T1000 (cell line): ENCODE measurements at regions not wholly inside any gene's neighbourhood (a gene's known extent, or its start where the extent isn't known, plus 50 kb on each side); places are given as distances from the start of the nearest gene placed in this dataset.

Experiments
- DNase-seq: peaks from one replicate; lab custom pipeline; 2025; ENCODE audit warnings: mixed read lengths; lab: John Stamatoyannopoulos, UW

DNA sequence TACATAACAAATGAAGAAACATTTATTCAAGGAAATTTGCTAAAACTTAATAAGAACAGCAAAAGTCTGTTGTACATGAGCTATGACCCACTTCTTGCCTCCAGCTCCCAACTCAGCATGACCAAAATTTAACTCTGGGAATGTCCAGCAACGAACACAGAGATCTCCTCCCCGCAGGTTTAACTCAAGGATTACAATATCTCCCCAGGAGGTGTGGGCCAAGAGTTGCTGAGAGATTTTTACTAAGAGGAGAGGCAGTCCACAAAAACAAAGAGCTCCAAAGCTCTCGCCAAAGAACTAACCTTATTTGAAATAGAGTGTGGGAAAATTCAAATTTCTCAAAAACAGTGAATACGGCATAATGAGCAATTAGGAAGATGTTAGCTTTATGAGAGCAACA is 318.5 kb downstream of the GRB14 start:
- DNase-seq: no peak

DNA sequence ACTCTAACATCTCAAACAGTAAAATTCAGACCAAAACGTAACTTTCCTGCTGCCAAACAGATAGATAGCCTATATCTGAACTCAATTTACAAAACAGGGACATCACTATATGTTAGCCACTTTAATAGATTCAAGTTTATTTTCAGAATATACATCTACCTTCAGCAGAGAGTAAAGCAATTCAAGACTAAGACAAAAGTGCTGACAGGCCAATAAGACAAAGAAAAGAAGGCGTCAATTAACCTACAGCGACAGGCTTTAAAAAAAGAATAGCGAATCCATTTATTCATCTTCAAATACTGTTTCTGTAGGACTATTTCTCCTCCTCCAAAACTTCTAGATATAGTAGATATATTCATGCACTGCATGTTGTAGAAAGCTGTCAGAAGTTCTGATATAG is 333.0 kb downstream of the GRB14 start:
- no peak for DNase-seq

DNA sequence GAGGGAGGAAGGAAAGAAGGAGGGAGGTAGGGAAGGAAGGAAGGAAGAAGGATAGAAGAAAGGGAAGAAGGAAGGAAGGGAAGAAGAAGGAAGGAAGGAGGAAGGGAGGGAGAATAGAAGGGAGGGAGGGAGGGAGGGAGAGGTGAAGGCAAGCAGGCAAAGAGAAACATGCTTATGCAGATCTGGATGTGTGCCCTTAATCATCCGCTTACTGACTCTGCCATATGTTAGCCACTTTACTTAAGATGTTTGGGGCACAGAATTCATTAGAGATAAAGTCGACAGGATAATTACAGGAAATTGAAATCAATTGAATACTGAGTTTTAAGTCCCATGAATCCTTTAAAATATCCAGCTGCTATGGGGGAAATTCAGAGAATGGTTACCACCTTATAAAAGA is 334.2 kb downstream of the GRB14 start:
- no peak for DNase-seq

DNA sequence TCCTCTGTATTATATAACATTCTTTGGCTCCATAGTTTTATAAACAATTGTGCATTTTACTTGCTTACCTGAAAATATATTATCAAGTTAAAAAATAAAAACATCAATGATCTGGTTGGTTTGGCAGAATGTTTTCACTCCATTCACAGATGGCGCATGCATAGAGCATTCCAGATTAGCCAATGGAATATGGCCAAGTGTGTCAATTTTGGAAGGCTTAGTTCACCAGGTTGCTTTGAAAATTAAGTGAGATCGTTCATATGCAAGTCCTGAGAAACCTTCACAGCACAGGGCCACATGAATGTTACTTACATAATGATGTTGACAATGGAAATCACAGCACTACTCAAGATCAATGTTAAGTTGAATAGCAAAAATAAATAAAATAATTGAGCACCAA is 335.7 kb downstream of the GRB14 start:
- DNase-seq: no peak

DNA sequence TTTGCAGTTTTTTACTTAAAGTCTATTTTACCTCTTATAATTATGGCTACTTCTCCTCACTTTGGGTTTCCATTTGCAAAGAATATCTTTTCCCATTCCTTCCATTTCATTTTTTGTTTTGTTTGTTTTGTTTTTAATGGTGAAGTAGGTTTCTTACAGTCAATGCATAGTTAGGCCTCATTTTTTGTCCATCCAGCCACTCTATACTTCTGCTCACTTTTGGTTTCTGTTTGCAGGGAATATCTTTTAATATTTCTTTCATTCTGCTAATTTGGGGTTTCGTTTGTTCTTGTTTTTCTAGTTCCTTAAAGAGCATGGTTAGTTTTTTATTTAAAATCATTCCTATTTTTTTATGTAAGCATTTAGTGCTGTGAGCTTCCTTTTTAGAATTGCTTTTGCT is 339.4 kb downstream of the GRB14 start:
- no peak for DNase-seq

DNA sequence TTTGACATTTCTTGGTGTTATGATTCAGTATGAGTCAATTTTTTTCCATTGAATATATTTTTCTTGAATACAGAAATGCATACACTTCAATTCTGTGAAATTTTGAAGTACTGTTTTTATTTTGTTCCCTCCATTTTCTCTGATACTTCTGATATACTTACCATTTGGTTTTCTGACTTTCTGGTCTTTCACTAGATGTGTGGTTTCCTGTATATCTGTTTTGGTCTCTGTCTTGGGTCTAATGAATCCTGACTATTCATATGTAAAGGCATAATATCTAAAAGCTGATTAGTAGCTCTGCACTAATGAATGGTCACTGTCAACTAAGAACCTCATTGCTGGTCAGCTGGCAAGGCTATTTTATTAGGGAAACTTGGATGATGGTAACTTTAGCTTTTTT is 345.6 kb downstream of the GRB14 start:
- no peak for DNase-seq

DNA sequence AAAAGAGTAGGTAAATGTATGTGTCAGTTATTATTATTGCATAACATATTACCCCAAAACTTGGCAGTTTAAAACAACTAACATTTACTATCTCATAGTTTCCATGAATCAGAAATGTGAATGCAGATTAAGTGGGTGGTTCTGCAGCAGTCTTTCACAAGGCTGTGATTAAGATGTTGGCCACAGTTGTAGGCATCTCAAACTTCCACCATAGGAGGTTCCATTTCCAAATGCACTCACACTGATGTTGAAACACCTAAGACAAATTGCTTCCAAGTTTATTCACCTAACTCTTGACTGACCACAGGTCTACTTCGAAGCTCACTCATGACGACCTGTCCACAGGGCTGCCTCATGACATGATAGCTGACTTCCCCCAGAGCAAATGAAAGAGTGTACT is 360.8 kb downstream of the GRB14 start:
- DNase-seq: no peak

DNA sequence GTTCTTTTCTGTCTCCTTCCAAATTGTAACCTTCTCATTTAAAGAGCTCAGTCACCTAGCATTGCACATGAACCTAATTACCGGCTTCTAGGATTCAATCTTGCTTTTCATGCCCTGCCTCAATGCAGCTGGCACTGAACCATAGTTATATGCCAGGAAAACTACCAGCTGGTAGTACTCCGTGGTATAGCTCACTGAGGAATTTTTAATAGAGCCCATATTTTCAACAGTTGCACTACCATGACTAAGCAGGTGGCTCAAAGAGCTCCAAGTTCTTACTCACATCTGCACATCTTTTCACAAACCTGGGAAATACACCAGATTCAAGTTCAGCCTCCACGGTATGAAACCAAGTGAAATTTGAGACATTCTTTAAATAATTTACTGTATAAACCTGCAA is 363.5 kb downstream of the GRB14 start:
- no peak for DNase-seq

DNA sequence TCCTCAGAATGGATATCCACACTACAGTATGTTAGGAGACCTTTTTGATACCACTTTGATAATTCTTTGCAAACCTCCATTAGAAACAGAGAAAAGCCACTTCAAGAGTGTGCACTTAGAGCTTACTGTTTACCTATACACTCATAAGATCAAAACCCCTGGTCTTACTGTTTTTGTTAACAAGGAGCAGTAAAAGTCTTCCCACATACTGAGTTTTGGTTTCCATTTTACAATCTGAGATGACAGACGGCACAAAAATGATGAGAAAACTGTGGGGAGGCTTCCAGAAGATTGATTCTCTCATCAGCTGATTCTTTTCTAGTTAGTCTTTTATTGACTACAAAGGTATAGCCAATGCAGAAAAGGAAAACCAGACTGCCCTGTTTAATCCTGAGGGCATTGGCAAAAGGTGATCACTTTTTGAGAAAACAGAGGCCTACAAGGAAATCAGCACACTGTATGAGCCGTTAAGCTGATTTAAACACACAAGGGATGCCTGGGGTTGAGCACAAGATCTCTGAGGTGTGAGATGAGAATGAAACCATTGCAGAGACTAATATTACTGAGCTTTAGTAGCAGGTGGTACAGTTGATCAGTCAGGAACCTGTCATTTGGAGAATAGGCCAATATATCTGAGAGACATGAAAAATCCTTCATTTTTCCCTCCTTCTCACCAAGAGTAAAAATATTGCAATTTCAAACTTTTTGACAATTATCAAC is 368.6 kb downstream of the GRB14 start:
- no peak for DNase-seq

DNA sequence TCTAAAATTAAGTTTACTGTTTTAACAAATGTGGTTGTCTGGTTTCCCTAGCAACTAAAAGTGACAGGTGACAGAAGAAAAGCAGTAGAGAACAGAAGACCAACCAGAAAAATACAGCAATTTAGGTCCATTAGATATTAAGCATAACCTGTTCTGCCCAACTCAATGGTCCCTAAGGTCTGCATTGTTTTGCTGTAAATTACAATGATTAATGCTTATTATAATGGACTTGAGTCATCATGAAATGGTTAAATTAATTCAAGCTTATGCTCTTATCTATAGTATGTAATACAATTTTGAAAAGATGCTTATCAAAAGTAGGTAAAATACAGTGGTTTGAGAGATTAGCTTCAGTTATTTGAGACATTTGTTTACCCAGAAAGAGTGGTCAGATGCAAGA is 378.0 kb downstream of the GRB14 start:
- no peak for DNase-seq

DNA sequence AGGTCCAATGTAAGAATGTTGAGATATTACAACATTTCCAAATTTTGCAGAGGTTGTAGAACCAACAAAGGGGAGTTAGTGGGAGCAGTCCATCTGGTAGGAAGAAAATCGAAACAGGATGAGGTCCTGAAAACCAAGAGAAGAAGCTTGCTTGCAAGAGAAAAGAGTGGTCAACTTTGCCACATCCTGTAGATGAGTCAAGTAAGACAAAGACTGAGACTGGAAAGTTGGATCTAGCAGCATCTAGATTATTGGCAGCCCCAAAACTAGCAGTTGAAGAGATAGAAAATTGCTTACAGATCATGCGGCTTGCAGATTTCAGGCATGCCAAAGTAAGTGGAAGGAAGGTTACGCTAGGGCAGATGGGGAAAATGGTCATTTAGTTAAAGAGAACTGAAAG is 378.9 kb downstream of the GRB14 start:
- DNase-seq: no peak

DNA sequence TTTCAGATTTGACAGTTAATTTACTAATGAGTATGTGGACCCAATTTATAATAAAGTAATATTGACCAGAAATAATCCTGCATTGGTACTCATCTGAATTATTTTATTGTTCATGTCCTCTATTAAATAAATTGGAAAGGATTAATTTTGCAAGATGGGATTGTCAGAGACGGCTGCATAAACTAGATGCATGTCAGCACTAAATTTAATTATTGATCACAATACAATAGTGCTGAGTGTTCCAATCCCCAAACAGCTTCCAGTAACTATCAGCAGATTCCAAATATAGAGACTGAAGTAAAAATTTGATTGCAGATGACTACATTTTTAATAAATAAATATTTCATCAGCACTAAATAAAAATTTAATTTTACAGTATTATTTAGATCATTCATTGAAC is 387.2 kb downstream of the GRB14 start:
- no peak for DNase-seq

DNA sequence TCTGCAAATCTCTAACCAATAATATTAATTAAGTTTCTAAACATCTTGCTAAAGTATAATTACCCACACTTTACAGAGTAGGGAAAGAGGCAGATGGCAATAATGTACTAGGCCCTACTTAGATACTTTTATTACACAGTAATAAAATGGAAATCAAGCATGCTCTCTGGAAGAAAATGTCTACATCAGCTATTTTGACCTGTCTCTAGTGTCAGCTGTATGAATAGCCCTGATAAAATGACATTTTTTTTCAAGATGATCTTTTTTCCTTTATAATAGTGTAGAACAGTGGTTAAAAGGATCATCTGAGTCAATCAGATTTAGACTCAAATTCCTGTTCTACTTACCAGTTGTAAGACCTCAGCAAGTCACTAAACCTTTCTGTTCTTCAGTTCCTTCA is 397.3 kb downstream of the GRB14 start:
- no peak for DNase-seq

DNA sequence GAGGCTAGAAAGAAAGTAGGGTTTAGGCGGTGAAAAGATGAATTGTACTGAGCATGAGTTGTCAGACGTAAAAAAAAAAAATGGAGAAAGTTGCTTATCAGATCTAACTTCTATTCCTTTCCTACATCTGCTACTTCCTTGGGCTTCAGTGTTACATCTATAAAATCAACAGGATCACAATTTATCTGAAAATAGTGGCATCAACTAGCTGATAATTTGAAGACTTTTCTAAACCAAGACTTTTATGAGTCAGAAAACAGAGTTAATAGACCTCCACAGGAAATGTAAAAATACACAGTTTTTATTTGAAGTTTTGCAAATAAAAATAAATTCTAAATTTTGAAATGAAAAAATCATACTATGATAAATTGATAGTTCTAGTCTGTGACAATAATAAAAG is 399.8 kb downstream of the GRB14 start:
- DNase-seq: no peak

DNA sequence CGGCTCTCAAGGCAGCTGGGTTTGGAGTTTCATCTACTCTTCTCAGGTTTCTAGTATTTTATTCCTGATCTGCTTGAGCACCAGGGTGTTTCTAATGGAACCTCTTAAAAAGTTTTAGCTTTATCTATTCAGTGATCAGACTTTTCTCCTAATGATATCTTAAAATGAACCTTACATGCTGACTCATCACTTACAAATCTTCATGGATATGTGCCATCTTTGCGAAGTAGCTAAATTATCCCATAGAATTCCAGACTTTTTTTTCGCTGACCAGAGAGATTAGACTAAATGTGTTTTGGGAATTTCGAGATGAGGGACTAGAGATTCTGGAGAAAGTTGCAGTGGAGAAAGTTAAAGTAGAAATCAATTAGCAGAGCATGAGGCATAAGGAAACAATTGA is 401.0 kb downstream of the GRB14 start:
- DNase-seq: no peak

DNA sequence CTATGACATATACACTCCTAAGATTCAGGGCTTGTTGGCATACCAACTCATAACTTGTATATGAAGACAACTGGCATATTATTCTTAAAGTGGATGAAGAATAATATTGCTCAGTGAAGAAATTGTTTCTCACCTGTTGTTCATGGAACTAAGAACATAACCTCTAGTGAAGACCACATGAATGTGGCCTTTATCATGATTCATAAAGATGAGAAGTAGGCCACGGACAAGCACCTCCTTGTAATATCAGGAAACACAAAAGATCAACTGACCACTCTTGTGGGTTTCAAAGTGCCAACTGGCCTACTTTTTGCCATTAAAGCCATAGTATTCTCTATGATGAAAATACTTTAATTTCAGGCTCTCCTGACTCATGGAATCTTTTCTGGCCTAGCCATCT is 407.4 kb downstream of the GRB14 start:
- no peak for DNase-seq

DNA sequence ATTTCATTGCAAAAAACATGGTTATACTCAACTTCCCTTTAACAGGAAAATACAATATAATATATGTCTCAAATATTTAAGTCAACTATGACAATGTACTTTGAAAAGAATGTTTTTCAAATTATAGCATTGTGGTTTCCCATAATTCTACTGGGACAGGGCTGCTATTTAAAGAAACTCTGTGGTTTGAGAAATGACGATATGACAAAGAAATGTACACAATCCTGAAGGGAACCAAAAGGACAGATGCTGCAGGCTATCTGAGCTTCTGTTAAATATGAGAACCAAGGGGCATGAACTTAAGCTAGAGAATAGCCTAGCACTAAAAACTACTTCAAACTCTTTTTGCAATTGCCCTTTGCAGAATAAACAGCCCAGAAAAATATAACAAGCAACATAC is 415.9 kb downstream of the GRB14 start:
- no peak for DNase-seq

DNA sequence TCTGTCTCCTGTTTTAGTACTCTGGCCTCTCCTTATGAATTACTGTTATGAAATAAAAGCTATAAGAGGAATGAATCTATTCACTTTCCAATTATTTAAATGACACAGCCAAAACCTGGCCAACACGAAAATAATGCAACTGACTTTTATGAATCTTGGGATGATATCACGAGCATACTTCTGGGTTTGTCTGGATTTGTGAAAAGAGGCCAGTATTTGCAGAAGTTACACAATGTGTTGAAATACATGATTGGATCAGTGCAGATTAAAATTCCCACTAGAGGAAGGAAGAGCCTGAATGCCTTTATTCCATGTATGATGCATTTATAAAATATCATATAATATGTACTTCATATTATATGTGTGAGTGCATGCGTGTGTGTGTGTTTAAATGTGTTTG is 418.2 kb downstream of the GRB14 start:
- DNase-seq: no peak

DNA sequence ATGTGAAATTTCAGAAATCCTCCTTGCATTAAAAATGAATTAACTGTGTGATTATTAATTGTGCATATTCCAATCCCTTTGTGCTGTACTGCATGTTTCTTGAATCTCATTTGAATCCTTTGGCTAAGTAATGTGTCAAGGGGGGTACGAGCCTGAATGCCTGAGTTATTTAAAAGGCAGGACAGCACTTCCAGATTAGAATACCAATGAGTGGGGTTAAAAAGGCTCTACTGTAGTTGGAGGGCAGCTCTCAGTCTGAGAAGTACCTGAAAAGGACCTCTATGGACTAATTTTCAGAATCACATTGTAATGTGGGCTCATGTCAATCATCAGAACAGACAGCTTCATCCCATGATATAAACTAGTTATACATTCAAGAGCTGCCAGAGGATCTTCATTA is 423.0 kb downstream of the GRB14 start:
- DNase-seq: no peak

DNA sequence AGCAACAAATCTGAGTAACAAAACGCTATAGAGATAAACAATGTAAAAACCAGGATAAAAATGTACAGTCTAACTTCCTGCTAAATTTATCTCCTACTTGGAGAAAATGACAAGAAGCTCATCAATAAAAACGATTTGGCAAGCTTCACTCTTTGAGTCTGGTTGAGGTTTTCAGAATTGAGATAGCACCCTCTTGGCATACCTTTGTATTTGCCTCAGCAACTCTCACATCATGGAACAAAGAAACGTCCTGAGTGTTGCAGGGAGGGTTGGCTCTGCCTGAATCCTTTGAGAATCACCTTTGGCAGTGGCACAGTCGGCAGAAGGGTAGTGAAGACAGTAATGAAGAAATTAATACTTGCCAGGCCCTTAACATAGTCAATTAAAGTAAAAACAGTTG is 430.6 kb downstream of the GRB14 start:
- no peak for DNase-seq

DNA sequence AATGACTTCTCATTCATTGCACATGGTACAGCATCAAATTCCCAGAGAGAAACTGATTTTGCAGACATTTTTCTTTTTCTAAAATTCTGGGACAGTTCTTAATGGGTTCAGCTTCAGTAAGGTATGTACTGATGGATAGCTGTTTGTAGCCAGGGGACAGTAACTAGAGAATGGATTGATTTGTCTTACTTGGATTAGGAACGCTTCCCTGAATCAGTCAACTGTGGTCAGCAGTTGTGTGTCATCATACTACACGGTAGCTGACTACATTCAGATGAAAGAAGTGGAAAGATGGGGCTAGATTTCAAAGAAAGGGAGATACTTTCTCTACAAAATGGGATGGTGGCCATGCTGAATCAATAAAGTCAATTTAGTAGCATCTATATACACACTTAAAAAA is 431.4 kb downstream of the GRB14 start:
- DNase-seq: no peak

DNA sequence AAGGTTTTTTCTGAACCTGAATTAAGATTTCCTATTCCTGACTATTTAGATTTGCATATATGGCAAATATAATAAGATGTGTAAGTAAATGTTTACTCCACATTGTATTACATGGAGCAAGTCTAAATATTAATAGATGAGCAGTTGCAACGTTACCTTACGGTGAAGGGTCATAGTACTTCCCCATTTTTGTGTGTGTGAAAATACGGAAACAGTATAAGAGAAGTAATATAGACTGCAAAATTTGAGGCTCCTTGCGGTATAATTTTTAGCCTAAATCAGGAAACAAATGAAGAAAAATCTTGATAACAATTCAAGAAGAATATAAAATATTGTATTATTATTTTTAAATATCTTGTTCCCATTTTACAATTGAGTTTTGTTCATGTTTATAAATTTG is 434.2 kb downstream of the GRB14 start:
- no peak for DNase-seq

DNA sequence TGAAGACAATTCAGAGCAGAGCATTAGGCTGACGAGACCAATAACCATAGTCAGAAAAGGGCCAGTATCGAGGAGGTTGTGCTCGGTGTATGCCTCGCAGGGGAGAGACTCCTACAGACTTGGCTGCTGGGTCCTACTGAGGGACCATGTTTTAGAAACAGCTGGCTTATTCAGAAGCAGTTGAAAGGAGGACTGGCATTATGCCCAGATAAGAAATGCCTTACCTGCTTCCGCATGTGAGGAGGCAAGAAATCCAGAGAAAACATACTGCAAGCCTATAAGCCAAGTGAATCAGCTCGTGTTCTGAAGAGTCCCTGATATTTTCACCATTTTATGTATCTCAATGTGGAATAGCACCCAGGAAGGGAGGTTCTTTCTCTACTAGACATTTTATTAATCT is 434.7 kb downstream of the GRB14 start:
- no peak for DNase-seq

DNA sequence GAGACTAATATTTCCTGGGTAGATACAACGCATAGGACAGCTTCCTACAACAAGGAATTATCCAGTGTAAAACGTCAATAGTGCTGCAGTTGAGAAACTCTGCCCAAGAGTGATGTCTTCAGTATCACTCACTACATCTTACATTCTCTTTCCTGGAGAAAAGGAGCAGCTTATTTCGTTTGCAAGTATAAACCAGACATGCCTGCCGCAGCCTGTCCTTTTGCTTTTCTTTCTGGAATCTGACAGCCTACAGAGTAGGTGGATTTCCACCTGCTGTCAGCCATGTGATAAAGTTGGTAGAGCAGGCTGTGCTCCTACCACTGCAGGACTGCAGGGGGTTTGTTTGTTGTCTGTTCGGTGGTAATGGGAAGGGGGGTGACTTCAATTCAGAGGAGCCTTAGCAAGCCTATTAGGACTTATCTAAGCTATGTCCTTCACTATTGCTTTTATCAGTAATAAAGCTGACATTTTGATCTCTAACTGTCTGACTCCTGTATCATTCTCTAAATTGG is 439.1 kb downstream of the GRB14 start:
- DNase-seq: no peak
